Inferior parietal cortex (tissue), 1 donor: ENCODE measurements at regions not wholly inside any gene's neighbourhood (a gene's known extent, or its start where the extent isn't known, plus 50 kb on each side); places are given as distances from the start of the nearest gene placed in this dataset.

ENCODE experiments used
- DNase-seq: peaks from one replicate; pipeline ENCODE4 v3.0.0-alpha.2; 2016; ENCODE audit errors: extremely low spot score

DNA sequence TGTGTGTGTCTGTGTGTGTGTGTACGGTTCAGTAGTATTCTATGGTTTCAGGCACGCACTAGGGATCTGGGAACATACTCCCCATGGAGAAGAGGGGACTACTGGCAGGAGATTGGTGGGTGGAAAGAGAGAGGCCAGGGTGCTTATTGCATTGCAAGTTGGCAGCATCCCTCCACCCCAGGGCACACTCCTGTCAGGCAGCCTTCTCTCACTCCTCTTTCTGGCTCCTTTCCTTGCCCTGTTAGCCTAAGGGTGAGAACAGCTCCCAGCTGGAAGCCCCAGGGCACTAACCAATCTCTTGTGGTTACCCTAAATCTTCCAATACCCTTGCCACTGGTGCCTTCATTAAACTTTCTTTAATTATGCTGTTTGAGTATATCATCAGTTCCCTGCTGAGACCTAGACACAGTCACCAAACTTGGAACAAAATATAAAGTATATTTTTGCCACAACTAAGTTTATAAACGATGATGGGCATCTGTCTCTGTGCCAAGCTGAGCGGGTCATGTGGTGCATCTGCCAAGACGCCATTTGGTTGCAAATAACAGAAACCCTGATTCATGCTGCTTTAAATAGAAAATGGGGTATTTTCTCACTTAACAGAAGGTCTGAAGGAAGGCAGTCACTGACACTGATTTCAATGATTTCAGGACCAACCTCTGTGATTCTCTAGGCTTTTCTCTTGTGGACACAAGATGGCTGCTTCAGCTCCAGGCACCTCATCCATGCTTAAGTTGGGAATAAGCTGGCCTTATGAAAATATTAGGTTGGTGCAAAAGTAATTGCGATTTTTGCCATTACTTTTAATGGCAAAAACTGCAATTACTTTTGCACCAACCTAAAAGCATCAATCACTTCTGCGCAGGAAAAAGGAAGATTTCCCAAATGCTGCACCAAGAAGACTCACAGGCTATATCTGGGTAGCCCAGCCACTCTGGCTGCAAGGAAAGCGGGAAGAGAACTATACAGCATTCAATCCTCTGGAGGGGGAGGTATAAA is 476.9 kb upstream of the PROK2 start:
- no peak for DNase-seq

DNA sequence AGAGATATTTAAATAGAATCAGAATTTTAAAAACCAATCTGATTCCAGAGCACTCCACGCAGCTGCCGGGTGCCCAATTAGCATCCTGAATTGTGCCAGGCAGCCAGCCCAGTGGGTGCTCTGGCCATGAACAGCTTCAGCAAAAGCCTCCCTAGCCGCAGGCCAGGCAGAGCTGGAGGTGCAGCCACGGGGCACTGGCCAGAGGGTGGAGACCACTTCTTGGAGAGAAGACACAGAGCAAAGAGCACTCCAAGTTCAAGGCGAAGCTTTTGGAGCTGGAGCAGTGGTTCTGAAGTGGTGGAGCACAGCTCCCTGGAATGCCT is 475.6 kb upstream of the PROK2 start:
- DNase-seq = no peak

DNA sequence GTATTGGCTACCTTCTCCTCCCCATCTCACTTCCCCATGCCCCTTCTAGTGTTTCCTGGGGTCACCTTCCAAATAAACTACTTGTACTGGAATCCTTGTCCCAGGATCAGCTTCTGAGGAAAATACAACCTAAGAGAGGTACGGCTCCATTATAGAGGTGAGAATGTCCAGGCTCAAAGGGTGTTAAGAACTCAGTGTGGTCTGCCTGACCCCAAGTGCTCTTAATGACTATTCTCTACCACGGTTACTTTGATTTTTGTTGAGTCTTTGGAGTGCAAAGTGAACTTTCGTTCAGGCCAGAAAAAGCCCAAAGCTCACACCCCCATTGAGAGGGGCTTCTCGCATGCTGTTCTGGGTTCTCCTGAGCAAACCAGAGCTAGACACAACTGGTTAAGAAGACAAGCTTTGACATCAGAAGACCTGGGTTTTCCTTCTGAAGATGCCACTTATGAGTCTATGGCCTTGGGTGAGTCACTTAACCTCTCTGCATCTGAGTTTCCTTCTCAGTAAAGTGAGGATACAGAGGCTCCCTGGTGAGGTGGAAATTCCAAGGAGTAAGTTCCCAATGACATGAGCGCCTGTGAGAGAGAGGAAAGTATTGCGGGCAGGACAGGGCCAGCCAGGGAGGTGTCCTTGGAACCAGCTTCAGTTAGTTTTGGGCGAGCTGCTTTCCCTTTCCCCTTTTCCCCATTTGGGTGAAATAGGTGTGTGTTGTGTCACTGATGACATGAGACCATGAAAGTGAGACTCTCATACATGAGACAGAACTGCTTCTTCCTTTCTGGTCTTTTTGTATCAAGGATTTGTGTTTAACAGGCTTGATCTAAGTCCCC is 475.0 kb upstream of the PROK2 start:
- no peak for DNase-seq

DNA sequence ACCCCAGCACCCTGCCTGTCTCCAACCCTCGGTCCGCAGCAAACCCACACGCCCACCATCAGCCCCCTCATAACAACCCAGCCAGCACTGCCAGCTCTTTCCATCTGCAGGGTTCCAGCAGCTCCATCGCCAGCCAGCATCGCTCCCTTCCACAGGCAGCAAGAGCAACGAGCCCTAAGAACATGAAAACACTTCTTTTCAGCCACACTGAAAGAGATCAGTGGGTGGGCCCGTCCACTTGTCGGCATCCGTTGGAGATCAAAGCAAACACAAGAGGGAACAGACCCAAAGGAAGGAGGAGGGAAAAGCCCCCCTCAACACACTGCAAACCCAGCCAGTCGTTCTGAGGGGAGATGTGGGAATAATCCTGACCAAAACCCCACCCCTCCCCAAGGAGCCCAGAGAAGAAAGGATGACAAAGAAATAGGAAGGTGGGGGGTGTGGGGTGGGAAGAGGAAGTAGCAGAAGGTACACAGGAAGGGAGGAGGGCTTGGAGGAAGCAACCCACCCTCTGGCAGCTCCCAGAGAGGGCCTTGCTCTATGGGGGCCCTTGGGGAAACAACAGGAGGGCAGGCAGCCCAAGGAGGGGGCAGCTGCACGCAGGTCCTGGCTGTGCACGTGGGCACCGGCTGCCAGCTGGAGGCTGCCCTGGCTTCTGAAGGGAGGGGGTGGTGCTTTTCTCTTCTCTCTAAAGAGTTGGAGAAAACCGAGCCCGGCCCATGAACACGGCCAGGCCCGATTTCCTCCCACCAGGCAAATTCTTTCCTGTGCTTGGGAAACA is 473.6 kb upstream of the PROK2 start:
- DNase-seq = no peak

DNA sequence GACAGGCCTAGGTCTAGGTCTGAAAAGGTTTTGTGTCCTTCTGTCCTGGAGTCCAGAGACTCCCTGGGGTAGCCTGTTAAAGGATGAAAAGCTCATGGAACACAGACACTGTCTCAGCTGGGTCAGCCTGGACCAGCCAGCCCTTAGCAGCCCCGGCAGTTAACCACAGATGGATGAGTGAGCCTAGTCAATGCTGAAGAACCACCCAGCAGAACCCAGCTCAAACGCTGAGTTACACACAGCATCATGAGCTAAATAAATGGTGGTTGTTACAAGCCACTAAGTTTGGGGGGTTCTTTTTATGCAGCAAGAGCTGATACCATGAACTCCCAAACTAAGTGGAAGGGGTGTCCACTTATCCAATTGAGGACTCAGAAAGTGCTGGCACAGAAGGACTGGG is 472.8 kb upstream of the PROK2 start:
- DNase-seq = no peak

DNA sequence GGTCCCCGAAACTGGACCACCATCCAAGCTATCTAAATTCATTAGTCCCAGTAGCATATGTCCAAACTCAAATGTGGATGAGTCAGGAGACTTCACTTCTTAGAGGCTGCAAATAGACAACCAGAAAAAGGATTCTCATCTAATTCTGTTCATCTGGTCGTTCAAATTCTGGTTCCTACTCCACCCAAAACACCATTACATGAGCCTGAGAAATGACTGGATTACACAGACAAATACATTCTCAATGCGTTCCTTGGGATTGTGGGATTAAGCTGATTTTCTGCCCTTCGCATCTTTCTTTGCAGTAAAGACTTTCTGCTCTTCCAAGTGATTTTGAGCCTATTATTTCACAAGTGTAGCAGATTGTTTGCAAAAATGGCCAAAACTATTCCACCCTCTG is 472.3 kb upstream of the PROK2 start:
- DNase-seq = no peak

DNA sequence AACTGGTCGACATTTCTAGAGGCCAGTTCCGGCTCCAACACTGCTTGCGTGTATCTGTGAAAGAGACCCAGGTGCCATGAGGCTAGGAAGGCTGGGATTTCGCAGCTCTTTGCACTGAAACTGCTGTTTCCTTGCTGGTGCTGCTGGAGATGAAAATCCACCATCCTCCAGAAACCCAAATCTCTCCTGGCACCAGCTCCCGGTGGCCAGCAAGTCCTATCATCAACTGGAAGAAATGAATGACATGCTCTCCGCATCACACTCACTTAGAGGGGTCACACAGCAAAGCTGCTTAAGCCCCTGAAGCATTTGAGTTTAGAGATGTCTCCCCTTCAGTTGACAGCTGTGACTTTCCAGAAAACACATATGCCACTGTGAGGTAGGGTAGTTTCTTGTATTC is 471.8 kb upstream of the PROK2 start:
- DNase-seq = no peak

DNA sequence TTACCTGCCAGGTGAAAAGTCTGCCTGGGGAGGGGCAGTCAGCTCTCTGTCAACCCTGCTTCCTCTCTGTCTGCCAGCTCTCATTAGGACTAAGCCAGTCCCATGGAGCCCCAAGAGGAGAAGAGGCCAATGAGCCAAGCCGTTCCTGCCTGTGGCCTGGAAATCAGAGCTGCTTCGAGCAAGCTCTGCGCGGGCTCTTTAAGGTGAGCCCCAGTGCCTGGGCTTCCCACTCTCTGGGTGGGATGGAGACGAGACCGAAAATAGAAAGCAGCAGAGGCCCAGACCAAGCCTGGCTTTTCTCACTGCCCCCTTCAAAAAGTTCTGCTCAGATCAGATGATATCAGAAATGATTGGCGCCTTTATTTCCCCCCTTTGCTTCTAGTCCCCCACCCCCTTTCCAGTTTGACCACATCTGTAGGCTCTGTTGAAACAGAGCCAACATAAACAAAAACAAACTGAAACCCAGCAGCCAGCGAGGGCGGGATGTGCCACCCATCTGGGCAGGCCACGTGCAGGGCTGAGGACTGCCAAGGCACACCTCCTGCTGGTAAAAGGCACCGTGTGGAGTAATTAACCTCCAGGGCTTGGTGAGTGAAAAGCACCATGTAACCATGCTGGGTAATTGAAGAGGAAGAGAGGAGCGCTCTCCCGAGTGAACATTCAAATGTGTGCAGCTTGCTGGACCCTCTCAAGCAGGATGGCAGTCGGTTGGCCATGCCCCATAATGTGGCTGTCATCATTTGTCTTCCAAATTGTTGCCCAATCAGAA is 471.0 kb upstream of the PROK2 start:
- DNase-seq = no peak

DNA sequence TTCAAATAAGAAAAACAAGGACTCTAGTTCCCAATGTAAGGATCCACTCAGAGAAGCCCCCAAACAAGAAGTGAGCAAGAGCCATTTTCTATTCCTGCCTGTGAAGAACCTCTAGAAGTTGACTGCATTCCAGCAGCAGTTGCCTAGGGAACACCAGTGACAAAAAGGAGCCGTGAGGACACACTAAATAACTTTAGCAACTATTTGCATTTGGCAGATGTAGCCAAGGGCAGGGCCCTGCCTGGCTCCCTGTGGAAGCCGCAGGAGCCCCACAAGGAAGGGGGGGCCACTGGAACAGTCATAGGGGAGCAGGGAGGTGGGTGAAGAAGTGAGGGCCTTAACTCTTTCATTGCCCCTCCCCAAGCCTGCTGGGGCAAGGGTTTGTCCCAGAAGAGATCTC is 470.2 kb upstream of the PROK2 start:
- DNase-seq = no peak

DNA sequence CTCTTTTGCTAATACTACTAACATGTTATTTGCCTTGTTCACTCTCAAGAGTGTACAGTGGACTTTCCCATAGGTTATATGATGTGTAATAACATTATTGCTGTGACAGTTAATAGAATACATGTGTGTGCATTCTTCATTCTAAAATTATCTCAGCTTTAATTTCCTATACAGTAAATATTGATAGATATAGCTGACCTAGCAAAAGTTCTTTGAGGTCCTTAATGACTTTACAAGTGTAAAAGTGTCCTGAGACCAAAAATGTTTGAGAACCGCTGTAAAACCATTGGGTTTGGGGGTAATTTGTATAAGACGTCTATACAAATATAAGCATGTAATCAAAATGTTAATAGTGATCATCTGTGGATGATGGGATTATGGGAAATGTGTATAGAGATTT is 469.5 kb upstream of the PROK2 start:
- no peak for DNase-seq

DNA sequence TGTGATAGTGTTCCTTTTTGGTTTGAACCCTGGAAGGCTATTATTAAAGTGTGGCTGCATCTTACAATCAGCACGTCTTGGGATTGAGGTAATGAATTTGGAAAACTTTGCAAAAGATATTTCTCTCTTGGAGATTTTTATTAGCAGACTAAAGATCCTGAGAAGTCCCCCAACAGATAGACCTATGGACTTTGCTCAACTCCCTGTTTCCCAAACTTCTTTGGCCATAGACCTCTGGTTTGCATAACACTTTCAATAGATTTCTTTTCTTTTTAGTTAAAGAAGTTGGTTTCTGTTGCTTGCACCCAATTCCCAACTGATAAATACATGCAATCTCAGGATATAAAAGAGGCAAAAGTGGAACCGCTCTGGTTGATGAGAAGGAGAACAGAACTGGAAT is 465.8 kb upstream of the PROK2 start:
- DNase-seq = no peak

DNA sequence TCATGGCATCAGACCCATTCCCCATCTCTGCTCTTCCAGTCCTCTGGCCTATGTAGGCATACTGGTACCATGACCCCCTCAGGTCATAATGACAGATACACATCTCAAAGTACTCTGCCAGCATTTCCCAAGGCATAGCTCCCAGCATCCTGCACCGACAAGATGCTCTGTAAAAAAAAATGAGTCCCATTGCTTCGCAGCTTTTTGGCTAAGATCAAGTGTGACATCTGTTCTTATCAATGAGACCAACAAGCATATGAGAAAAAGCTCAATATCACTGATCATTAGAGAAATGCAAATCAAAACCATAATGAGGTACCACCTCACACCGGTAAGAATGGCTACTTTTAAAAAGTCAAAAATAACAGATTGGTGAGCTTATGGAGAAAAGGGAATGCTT is 463.9 kb upstream of the PROK2 start:
- no peak for DNase-seq

DNA sequence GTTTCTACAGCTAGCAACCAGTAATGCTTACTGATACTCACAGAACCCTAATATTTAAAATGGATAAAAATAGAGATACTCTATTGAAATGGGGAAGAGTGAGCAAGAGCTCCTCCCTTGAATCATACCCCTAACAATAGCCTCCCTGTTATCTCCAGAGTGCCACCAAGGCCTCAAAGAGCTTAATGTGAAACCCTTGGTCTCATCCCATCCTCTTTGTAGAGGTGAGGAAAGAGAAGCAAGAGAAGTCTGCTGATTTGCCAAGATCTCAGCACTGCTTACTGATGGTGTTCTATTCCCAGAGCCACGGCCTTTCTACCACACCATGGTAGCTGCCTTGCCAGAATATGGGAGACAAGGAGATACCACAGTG is 463.4 kb upstream of the PROK2 start:
- no peak for DNase-seq

DNA sequence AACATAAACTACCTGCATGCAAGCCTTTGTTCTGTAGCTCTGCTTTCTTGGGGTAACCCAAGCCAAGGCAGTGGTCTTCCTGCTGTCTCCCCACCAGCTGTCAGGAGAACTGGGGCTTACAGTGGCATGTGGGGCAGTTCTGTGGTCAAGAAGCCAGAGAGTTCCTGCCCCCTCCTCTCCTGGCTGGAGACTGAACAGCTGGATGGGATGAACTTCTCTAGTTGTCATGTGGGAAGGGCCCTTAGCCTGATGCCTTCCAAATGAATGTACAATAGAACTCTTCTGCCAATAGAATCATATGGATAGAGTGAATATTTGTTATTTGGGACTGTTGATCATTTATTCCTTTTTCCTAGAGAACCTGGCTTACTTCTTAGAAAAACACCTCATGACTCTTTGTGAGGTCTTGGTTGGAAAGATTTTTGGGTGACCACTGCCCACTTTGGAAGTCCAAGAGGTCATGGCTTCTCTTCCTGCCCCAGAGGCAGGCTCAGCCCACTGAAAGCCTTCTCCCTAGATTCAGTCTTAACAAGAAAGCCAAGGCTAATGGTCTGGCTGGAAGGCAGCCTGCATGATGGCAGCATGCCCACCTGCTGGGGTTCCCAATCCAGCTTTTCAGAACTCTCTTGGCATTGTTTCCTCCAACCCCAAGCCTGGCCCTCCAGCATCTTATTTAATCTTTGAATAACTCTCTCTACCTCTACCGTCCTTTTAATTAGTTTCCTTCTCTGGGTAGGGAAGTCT is 462.9 kb upstream of the PROK2 start:
- no peak for DNase-seq

DNA sequence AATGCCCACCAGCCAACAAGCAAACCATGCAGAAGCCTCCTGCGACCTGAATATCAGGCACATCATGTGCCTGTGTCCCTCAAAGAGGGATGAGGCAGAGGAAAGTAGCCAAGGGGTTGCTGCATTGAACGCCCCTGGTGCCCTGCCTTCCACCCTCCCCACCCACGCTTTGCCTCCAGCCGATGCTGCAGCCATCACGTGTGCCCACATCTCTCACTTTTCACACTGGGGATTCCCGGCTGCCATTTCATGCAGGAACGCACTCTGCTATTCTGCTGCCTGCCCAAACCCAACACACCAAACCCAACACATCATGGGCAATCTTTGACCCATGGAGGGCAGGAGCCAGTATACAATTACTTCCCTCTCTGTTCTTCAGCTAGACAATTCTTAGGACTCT is 462.2 kb upstream of the PROK2 start:
- DNase-seq = no peak

DNA sequence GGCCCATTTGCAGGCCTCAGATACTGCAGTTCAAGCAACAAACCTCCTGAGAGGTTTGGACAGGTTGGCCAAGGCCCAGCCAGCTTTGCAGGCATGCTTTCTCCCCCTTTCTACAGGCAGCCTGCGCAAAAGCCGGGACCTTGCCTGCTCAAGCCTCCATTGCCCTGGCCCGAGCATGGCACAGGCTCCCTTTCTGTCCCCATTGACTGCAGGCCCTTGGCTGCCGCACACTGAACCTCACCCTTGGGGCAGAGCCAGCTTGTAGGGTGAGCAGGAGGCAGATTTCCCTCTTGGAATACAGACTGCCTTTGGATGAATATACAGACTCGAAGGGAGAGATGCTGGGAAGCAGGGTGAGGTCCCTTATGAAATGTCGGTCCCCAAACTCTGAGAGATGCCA is 461.7 kb upstream of the PROK2 start:
- DNase-seq = no peak

DNA sequence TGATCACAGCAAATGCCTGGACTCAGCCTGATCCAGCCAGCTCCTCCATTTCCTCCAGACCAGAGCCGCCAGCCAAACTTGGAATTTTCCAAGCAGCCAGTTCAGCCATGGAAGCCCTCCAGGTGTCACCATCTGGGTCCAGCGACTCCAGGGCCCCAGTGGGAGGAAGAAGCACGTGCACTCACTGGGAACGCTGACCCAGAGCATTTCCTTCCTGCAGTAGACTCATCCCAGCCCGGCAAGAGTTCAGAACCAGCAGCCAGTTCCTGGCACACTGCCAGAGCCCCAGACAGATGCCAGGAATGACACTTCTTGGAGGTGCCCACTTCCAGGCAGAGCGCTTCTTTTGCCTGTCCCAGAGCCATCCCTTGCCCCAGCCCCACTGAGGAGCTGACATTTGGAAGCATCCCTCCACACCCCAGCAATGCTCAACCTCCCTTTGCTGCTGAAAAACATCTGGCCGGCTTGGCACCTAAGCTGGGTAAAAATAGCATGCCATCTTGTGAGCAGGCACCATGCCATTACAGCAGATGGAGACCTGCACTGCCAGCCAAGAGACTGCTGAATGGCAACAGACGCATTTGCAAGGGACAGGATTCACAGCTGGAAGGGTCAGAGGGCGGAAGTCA is 460.3 kb upstream of the PROK2 start:
- no peak for DNase-seq

DNA sequence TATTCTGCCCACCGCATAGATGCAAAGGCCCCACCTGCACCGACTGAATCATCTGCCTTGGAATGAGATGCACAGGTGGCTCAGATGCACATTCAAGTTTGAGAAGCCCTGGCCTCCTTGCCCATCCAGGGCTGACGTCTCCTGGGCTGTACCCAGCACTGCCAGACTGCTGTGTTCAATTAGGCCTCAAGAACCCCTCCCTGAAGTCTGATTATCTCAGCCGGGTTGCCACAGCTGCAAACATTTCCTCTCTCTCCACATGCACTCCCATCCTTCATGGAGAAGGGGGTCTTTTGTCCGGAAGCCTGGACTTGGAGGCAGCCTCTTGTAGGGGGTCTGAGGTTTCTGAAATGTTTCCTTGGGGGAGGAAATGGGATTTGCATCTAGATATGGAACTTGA is 459.4 kb upstream of the PROK2 start:
- no peak for DNase-seq

DNA sequence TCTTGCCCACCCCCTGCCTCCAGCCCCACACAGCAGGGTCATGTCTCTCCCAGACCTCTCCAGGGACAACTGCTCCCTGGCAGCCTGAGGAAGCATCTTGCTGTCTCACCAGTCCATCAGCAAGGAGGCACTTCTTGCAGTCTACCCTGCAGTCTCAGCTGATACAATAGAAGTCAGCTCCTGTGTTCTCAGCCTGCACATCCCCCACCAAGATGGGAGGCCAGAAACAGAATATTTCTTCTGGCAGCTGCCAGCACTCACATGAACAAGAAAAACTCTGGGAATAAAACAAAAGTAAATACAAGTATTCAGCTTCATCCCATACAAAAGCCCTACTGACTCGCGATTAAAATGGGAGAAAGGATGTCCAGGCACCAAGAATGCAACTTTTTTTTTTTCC is 457.4 kb upstream of the PROK2 start:
- DNase-seq = no peak

DNA sequence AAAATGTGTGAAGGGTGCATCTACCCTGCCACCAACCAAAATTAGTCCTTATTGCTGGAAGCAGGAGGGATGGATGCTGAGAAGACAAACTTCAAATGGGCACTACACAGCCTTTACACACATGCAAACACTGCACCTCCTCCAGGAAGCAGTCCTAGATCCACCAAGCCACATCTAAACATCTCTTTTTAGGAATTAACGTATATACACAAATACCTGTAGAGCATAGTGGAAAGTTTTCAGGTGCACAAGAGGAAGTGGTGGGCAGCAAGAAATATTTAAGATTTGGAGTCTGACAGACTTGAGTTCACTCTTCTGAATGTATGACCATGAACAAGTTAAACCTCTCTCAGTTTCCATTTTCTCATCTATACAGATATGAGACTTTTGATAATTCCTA is 456.6 kb upstream of the PROK2 start:
- no peak for DNase-seq
